ENCODE measurements at regions not wholly inside any gene's neighbourhood (a gene's known extent, or its start where the extent isn't known, plus 50 kb on each side); places are given as distances from the start of the nearest gene placed in this dataset.

- in situ Hi-C loops (cut with HindIII; ENCODE audit: low pct_ligation_motif_present, low sequenced_read_pairs), result no loop called here
- Histone ChIP-seq H3K36me3 (replicated peaks) (no peaks in the 10 kb centered on the region), H3K27ac (no peak overlapping the region), H3K4me3 (ENCODE audit: low read depth, low read length) (no peak overlapping the region), H3K27me3 (replicated peaks) (no peaks in the 10 kb centered on the region)
- DNase-seq, result peak; percentile 12
- no peak for TF ChIP-seq CTCF (IDR thresholded peaks at IDR 0.05; ENCODE audit: low read depth, low read length, missing control alignments)
Measured at GRCh38 chr5:143605403-143606005, 202.0 kb upstream of the NR3C1 start.

GRCh38 chr5:143601917-143602333, 198.4 kb upstream of the NR3C1 start:
- no peaks in the 10 kb centered on the region for H3K27me3 ChIP-seq (replicated peaks)
- H3K27ac ChIP-seq, result no peak overlapping the region
- no peaks in the 10 kb centered on the region for H3K36me3 ChIP-seq (replicated peaks)
- in situ Hi-C loops (cut with HindIII; ENCODE audit: low pct_ligation_motif_present, low sequenced_read_pairs), result no loop called here
- no peak for TF ChIP-seq CTCF (IDR thresholded peaks at IDR 0.05; ENCODE audit: low read depth, low read length, missing control alignments)
- DNase-seq, result no peak
- no peak overlapping the region for H3K4me3 ChIP-seq (ENCODE audit: low read depth, low read length)

GRCh38 chr5:143601357-143601756, 197.9 kb upstream of the NR3C1 start:
- no peak overlapping the region for H3K27ac ChIP-seq
- in situ Hi-C loops (cut with HindIII; ENCODE audit: low pct_ligation_motif_present, low sequenced_read_pairs), result no loop called here
- no peak for TF ChIP-seq CTCF (IDR thresholded peaks at IDR 0.05; ENCODE audit: low read depth, low read length, missing control alignments)
- H3K4me3 ChIP-seq (ENCODE audit: low read depth, low read length), result no peak overlapping the region
- H3K36me3 ChIP-seq (replicated peaks), result no peaks in the 10 kb centered on the region
- H3K27me3 ChIP-seq (replicated peaks), result no peaks in the 10 kb centered on the region
- no peak for DNase-seq

- Histone ChIP-seq H3K27me3 (replicated peaks) (no peaks in the 10 kb centered on the region), H3K27ac (no peak overlapping the region), H3K36me3 (replicated peaks) (no peaks in the 10 kb centered on the region), H3K4me3 (ENCODE audit: low read depth, low read length) (no peak overlapping the region)
- no peak for TF ChIP-seq CTCF (IDR thresholded peaks at IDR 0.05; ENCODE audit: low read depth, low read length, missing control alignments)
- in situ Hi-C loops (cut with HindIII; ENCODE audit: low pct_ligation_motif_present, low sequenced_read_pairs), result no loop called here
- no peak for DNase-seq
Measured at GRCh38 chr5:143600396-143601075, 197.1 kb upstream of the NR3C1 start.

GRCh38 chr5:143599474-143599873, 196.0 kb upstream of the NR3C1 start:
- no peaks in the 10 kb centered on the region for H3K36me3 ChIP-seq (replicated peaks)
- TF ChIP-seq CTCF (IDR thresholded peaks at IDR 0.05; ENCODE audit: low read depth, low read length, missing control alignments), result no peak
- no peak overlapping the region for H3K4me3 ChIP-seq (ENCODE audit: low read depth, low read length)
- H3K27me3 ChIP-seq (replicated peaks), result no peaks in the 10 kb centered on the region
- in situ Hi-C loops (cut with HindIII; ENCODE audit: low pct_ligation_motif_present, low sequenced_read_pairs), result no loop called here
- no peak for DNase-seq
- no peak overlapping the region for H3K27ac ChIP-seq

- TF ChIP-seq CTCF (IDR thresholded peaks at IDR 0.05; ENCODE audit: low read depth, low read length, missing control alignments), result no peak
- no peaks in the 10 kb centered on the region for H3K36me3 ChIP-seq (replicated peaks)
- H3K27me3 ChIP-seq (replicated peaks), result no peaks in the 10 kb centered on the region
- no peak for DNase-seq
- in situ Hi-C loops (cut with HindIII; ENCODE audit: low pct_ligation_motif_present, low sequenced_read_pairs), result no loop called here
- H3K4me3 ChIP-seq (ENCODE audit: low read depth, low read length), result no peak overlapping the region
- no peak overlapping the region for H3K27ac ChIP-seq
Measured at GRCh38 chr5:143596824-143597223, 193.3 kb upstream of the NR3C1 start.

Data from brain microvascular endothelial cell (primary cell).